MM.1S (cell line): ENCODE measurements at regions not wholly inside any gene's neighbourhood (a gene's known extent, or its start where the extent isn't known, plus 50 kb on each side); places are given as distances from the start of the nearest gene placed in this dataset.

Experiments used
- DNase-seq: peaks from one replicate; pipeline ENCODE4 v3.0.0-alpha.2; 2015
- H2AFZ ChIP-seq: fragments of 300-600 bp; sonication (generic); 2 replicates; pipeline ENCODE4 v1.6.0; 2016; ENCODE audit warnings: antibody characterized with exemption, low read length
- H3F3A ChIP-seq: fragments of 300-600 bp; sonication (generic); 2 replicates; pipeline ENCODE4 v1.6.1; 2016; ENCODE audit warnings: mild to moderate bottlenecking, antibody characterized with exemption, low read length, moderate library complexity, mixed read lengths; ENCODE audit not compliant: insufficient read depth
- H3K27ac ChIP-seq: fragments of 300-600 bp; sonication (generic); 2 replicates; pipeline ENCODE4 v1.5.1; 2016; ENCODE audit warnings: mild to moderate bottlenecking, low read length
- H3K27me3 ChIP-seq: fragments of 300-600 bp; sonication (generic); replicated peaks from 2 replicates; pipeline ENCODE4 v1.6.0; 2016; ENCODE audit warnings: low read length; ENCODE audit not compliant: insufficient read depth
- H3K36me3 ChIP-seq: fragments of 300-600 bp; sonication (generic); replicated peaks from 2 replicates; pipeline ENCODE4 v1.6.1; 2016; ENCODE audit warnings: mild to moderate bottlenecking, low read length, mixed read lengths; ENCODE audit not compliant: insufficient read depth
- H3K4me1 ChIP-seq: fragments of 300-600 bp; sonication (generic); 2 replicates; pipeline ENCODE4 v1.6.1; 2016; ENCODE audit warnings: low read length, mixed read lengths
- H3K4me2 ChIP-seq: fragments of 300-600 bp; sonication (generic); 2 replicates; pipeline ENCODE4 v1.6.0; 2016; ENCODE audit warnings: low read depth, low read length
- H3K4me3 ChIP-seq: fragments of 300-600 bp; sonication (generic); 2 replicates; pipeline ENCODE4 v1.5.1; 2016; ENCODE audit warnings: low read length, mixed read lengths
- H3K79me2 ChIP-seq: fragments of 300-600 bp; sonication (generic); 2 replicates; pipeline ENCODE4 v1.6.1; 2016; ENCODE audit warnings: mixed run types, low read length, mixed read lengths
- H3K9ac ChIP-seq: fragments of 300-600 bp; sonication (generic); 2 replicates; pipeline ENCODE4 v1.6.1; 2016; ENCODE audit warnings: low read length, mixed read lengths
- H3K9me2 ChIP-seq: fragments of 300-600 bp; sonication (generic); replicated peaks from 2 replicates; pipeline ENCODE4 v1.6.1; 2016; ENCODE audit warnings: mild to moderate bottlenecking, low read length, mixed read lengths; ENCODE audit not compliant: insufficient read depth
- H3K9me3 ChIP-seq: fragments of 300-600 bp; sonication (generic); replicated peaks from 2 replicates; pipeline ENCODE4 v1.6.1; 2016; ENCODE audit warnings: mild to moderate bottlenecking, low read length, mixed read lengths; ENCODE audit not compliant: insufficient read depth
- H4K20me1 ChIP-seq: fragments of 300-600 bp; sonication (generic); 2 replicates; pipeline ENCODE4 v1.6.1; 2016; ENCODE audit warnings: mild to moderate bottlenecking, low read length, moderate library complexity, mixed read lengths; ENCODE audit not compliant: insufficient read depth
- CTCF ChIP-seq: fragments of 300-600 bp; sonication (generic); IDR thresholded peaks from 2 replicates; pipeline ENCODE4 v1.5.1; 2016; ENCODE audit warnings: antibody characterized with exemption, low read length, mixed read lengths
- EZH2 ChIP-seq: fragments of 300-600 bp; sonication (generic); optimal IDR thresholded peaks from 2 replicates; pipeline ENCODE3; 2017; ENCODE audit warnings: low read depth, mild to moderate bottlenecking, antibody characterized with exemption, low read length, mixed read lengths
- EZH2phosphoT487 ChIP-seq: fragments of 300-600 bp; sonication (generic); IDR thresholded peaks from 2 replicates; pipeline ENCODE4 v1.6.1; 2018; ENCODE audit warnings: antibody characterized with exemption, low read length

- TF ChIP-seq CTCF: no peak
- no peak for TF ChIP-seq EZH2
- TF ChIP-seq EZH2phosphoT487: no peak
- no peaks in the 10 kb centered on the region for H3K4me1 ChIP-seq
Observed at GRCh38 chr7:86295526-86295925, 348.2 kb upstream of the GRM3 start.

GRCh38 chr7:86282014-86282682 is 361.6 kb upstream of the GRM3 start:
- Histone ChIP-seq H4K20me1 (no peaks in the 10 kb centered on the region), H3K4me3 (no peak overlapping the region), H3K4me1 (no peaks in the 10 kb centered on the region), H3K9me2 (no peaks in the 10 kb centered on the region), H3K27me3 (no peaks in the 10 kb centered on the region), H3K4me2 (no peak overlapping the region), H3K79me2 (no peaks in the 10 kb centered on the region), H3K36me3 (no peaks in the 10 kb centered on the region), H2AFZ (no peak overlapping the region), H3K27ac (no peak overlapping the region), H3K9me3 (no peaks in the 10 kb centered on the region), H3F3A (no peaks in the 10 kb centered on the region), H3K9ac (no peak overlapping the region)
- TF ChIP-seq CTCF (no peak), EZH2 (no peak), EZH2phosphoT487 (no peak)
- DNase-seq: no peak

More at GRCh38 chr7:86295526-86295925, 348.2 kb upstream of the GRM3 start:
- Histone ChIP-seq H3K9ac (no peak overlapping the region), H3K9me3 (no peaks in the 10 kb centered on the region), H3K27me3 (no peaks in the 10 kb centered on the region), H3K4me3 (no peak overlapping the region), H3F3A (no peaks in the 10 kb centered on the region), H3K79me2 (no peaks in the 10 kb centered on the region), H4K20me1 (no peaks in the 10 kb centered on the region), H2AFZ (no peak overlapping the region), H3K36me3 (no peaks in the 10 kb centered on the region), H3K27ac (no peak overlapping the region), H3K4me2 (no peak overlapping the region), H3K9me2 (no peaks in the 10 kb centered on the region)
- DNase-seq: no peak

GRCh38 chr7:86280150-86280549 is 363.6 kb upstream of the GRM3 start:
- Histone ChIP-seq H3F3A (no peaks in the 10 kb centered on the region), H4K20me1 (no peaks in the 10 kb centered on the region), H3K36me3 (no peaks in the 10 kb centered on the region), H3K9ac (no peak overlapping the region), H3K9me3 (no peaks in the 10 kb centered on the region), H3K9me2 (no peaks in the 10 kb centered on the region), H3K4me1 (no peaks in the 10 kb centered on the region), H3K27me3 (no peaks in the 10 kb centered on the region), H3K4me3 (no peak overlapping the region), H3K79me2 (no peaks in the 10 kb centered on the region), H2AFZ (no peak overlapping the region), H3K4me2 (no peak overlapping the region), H3K27ac (no peak overlapping the region)
- DNase-seq: no peak
- TF ChIP-seq EZH2phosphoT487 (no peak), EZH2 (no peak), CTCF (no peak)
